Keratinocyte (primary cell): ENCODE measurements at regions not wholly inside any gene's neighbourhood (a gene's known extent, or its start where the extent isn't known, plus 50 kb on each side); places are given as distances from the start of the nearest gene placed in this dataset.

ENCODE experiments used
- CTCF ChIP-seq, 3 experiments: IDR thresholded peaks in 1 of 3; conservative IDR thresholded peaks in 1 of 3; optimal IDR thresholded peaks in 1 of 3; 2 replicates in 2 of 3; 3 replicates in 1 of 3; pipeline versions ENCODE3 to v1.5.1; 2011; ENCODE audit warnings: low read length in 3 of 3, mild to moderate bottlenecking in 3 of 3, moderate library complexity in 2 of 3, control low read depth in 1 of 3, inconsistent platforms in 1 of 3; ENCODE audit not compliant: insufficient read depth in 2 of 3; ENCODE audit errors: extremely low read depth in 1 of 3
- EZH2 ChIP-seq: IDR thresholded peaks from one replicate; pipeline ENCODE4 v1.6.1; 2012; ENCODE audit warnings: inconsistent platforms, mild to moderate bottlenecking, low read length, moderate library complexity

- TF ChIP-seq CTCF (optimal IDR thresholded peaks at IDR 0.05 in 1 of 3, IDR thresholded peaks at IDR 0.05 in 1 of 3, conservative IDR thresholded peaks at IDR 0.05 in 1 of 3; ENCODE audit: extremely low read depth in 1 of 3, insufficient read depth in 2 of 3, low read length in 3 of 3) (no peak), EZH2 (no peak)
Observed at GRCh38 chr2:15715596-15715995, 123.9 kb downstream of the DDX1 start.
